NCI-H345 treated with DMSO at 0.1 percent for 48 hours (cell line): ENCODE measurements at regions not wholly inside any gene's neighbourhood (a gene's known extent, or its start where the extent isn't known, plus 50 kb on each side); places are given as distances from the start of the nearest gene placed in this dataset.
"Not testable (repeated sequence)": the region's sequence is repeated elsewhere in the genome, so short reads cannot be mapped to it uniquely, and the experiment has no call there.

ENCODE experiments used
- DNase-seq: peaks from one replicate; lab custom pipeline; 2025; ENCODE audit not compliant: unreplicated experiment; lab: John Stamatoyannopoulos, UW

- DNase-seq, result no peak
Observed at GRCh38 chr4:14155803-14156202, 528.3 kb upstream of the BOD1L1 start.

- no peak for DNase-seq
Observed at GRCh38 chr4:14157262-14157661, 529.7 kb upstream of the BOD1L1 start.

- no peak for DNase-seq
Observed at GRCh38 chr4:14165222-14165920, 537.8 kb upstream of the BOD1L1 start.

- DNase-seq, result no peak
Observed at GRCh38 chr4:14167876-14168510, 540.5 kb upstream of the BOD1L1 start.

- DNase-seq, result peak; percentile 35
Observed at GRCh38 chr4:14168919-14169318, 541.4 kb upstream of the BOD1L1 start.

GRCh38 chr4:14169460-14169859 is 541.9 kb upstream of the BOD1L1 start:
- no peak for DNase-seq

GRCh38 chr4:14169940-14170339 is 542.4 kb upstream of the BOD1L1 start:
- not testable (repeated sequence) for DNase-seq

- no peak for DNase-seq
Observed at GRCh38 chr4:14176613-14177012, 549.1 kb upstream of the BOD1L1 start.

GRCh38 chr4:14177987-14178386 is 550.5 kb upstream of the BOD1L1 start:
- no peak for DNase-seq

- no peak for DNase-seq
Observed at GRCh38 chr4:14178421-14178820, 550.9 kb upstream of the BOD1L1 start.

GRCh38 chr4:14180166-14180565 is 552.6 kb upstream of the BOD1L1 start:
- no peak for DNase-seq

- DNase-seq, result no peak
Observed at GRCh38 chr4:14180983-14181601, 553.6 kb upstream of the BOD1L1 start.

- DNase-seq, result no peak
Observed at GRCh38 chr4:14182148-14182547, 554.6 kb upstream of the BOD1L1 start.

GRCh38 chr4:14184265-14184664 is 556.7 kb upstream of the BOD1L1 start:
- no peak for DNase-seq

GRCh38 chr4:14184767-14185166 is 557.2 kb upstream of the BOD1L1 start:
- DNase-seq, result no peak

- DNase-seq, result no peak
Observed at GRCh38 chr4:14188214-14188613, 560.7 kb upstream of the BOD1L1 start.

GRCh38 chr4:14193601-14194000 is 566.1 kb upstream of the BOD1L1 start:
- DNase-seq, result no peak

GRCh38 chr4:14196131-14196530 is 568.6 kb upstream of the BOD1L1 start:
- no peak for DNase-seq

GRCh38 chr4:14215116-14215770 is 587.7 kb upstream of the BOD1L1 start:
- no peak for DNase-seq

GRCh38 chr4:14217401-14217800 is 589.9 kb upstream of the BOD1L1 start:
- no peak for DNase-seq

- no peak for DNase-seq
Observed at GRCh38 chr4:14218641-14219040, 591.1 kb upstream of the BOD1L1 start.

GRCh38 chr4:14221176-14221575 is 593.7 kb upstream of the BOD1L1 start:
- no peak for DNase-seq
